ENCODE measurements at regions not wholly inside any gene's neighbourhood (a gene's known extent, or its start where the extent isn't known, plus 50 kb on each side); places are given as distances from the start of the nearest gene placed in this dataset.

GRCh38 chr9:19988281-19988680 is 199.4 kb upstream of the SLC24A2 start:
- TF ChIP-seq CTCF (conservative IDR thresholded peaks at IDR 0.05; ENCODE audit: low read length) = no peak
- no peak for DNase-seq (ENCODE audit: low read depth)
- H3K4me3 ChIP-seq (ENCODE audit: low read length) = no peak overlapping the region

- H3K4me3 ChIP-seq (ENCODE audit: low read length) = no peak overlapping the region
- no peak for DNase-seq (ENCODE audit: low read depth)
- no peak for TF ChIP-seq CTCF (conservative IDR thresholded peaks at IDR 0.05; ENCODE audit: low read length)
Observed at GRCh38 chr9:19985081-19985480, 196.2 kb upstream of the SLC24A2 start.

- no peak for DNase-seq (ENCODE audit: low read depth)
- no peak overlapping the region for H3K4me3 ChIP-seq (ENCODE audit: low read length)
- no peak for TF ChIP-seq CTCF (conservative IDR thresholded peaks at IDR 0.05; ENCODE audit: low read length)
Observed at GRCh38 chr9:19976226-19976625, 187.4 kb upstream of the SLC24A2 start.

GRCh38 chr9:19975499-19975898 is 186.7 kb upstream of the SLC24A2 start:
- no peak for DNase-seq (ENCODE audit: low read depth)
- TF ChIP-seq CTCF (conservative IDR thresholded peaks at IDR 0.05; ENCODE audit: low read length) = no peak
- H3K4me3 ChIP-seq (ENCODE audit: low read length) = no peak overlapping the region

- DNase-seq (ENCODE audit: low read depth) = peak; percentile 8
- TF ChIP-seq CTCF (conservative IDR thresholded peaks at IDR 0.05; ENCODE audit: low read length) = no peak
- no peak overlapping the region for H3K4me3 ChIP-seq (ENCODE audit: low read length)
Observed at GRCh38 chr9:19969721-19970120, 180.9 kb upstream of the SLC24A2 start.

GRCh38 chr9:19967888-19968459 is 179.1 kb upstream of the SLC24A2 start:
- H3K4me3 ChIP-seq (ENCODE audit: low read length) = no peak overlapping the region
- DNase-seq (ENCODE audit: low read depth) = no peak
- TF ChIP-seq CTCF (conservative IDR thresholded peaks at IDR 0.05; ENCODE audit: low read length) = no peak

- no peak for DNase-seq (ENCODE audit: low read depth)
- no peak overlapping the region for H3K4me3 ChIP-seq (ENCODE audit: low read length)
- TF ChIP-seq CTCF (conservative IDR thresholded peaks at IDR 0.05; ENCODE audit: low read length) = no peak
Observed at GRCh38 chr9:19967216-19967887, 178.5 kb upstream of the SLC24A2 start.
